ENCODE measurements at regions not wholly inside any gene's neighbourhood (a gene's known extent, or its start where the extent isn't known, plus 50 kb on each side); places are given as distances from the start of the nearest gene placed in this dataset.

- peaks cover 2% of the 10 kb centered on the region for H3K36me3 Mint-ChIP-seq (ENCODE audit: unreplicated experiment)
- peak; percentile 53 for TF ChIP-seq CTCF (IDR thresholded peaks at IDR 0.05)
- peaks cover 5% of the 10 kb centered on the region for H3K9me3 Mint-ChIP-seq (ENCODE audit: unreplicated experiment)
- no peak overlapping the region for H3K27ac Mint-ChIP-seq (ENCODE audit: unreplicated experiment)
- H3K4me3 Mint-ChIP-seq (ENCODE audit: unreplicated experiment): no peak overlapping the region
- H3K27me3 Mint-ChIP-seq (ENCODE audit: unreplicated experiment): peaks cover 7% of the 10 kb centered on the region
- no peaks in the 10 kb centered on the region for H3K4me1 Mint-ChIP-seq (ENCODE audit: unreplicated experiment)
- DNase-seq (ENCODE audit: extremely low spot score, unreplicated experiment): no peak
Observed at GRCh38 chr4:14254252-14254651, 626.7 kb upstream of the BOD1L1 start.

- no peak for TF ChIP-seq CTCF (IDR thresholded peaks at IDR 0.05)
- no peak overlapping the region for H3K4me3 Mint-ChIP-seq (ENCODE audit: unreplicated experiment)
- DNase-seq (ENCODE audit: extremely low spot score, unreplicated experiment): no peak
- H3K36me3 Mint-ChIP-seq (ENCODE audit: unreplicated experiment): peaks cover 2% of the 10 kb centered on the region
- peaks cover 5% of the 10 kb centered on the region for H3K9me3 Mint-ChIP-seq (ENCODE audit: unreplicated experiment)
- H3K27me3 Mint-ChIP-seq (ENCODE audit: unreplicated experiment): peaks cover 8% of the 10 kb centered on the region
- peaks cover 3% of the 10 kb centered on the region for H3K4me1 Mint-ChIP-seq (ENCODE audit: unreplicated experiment)
- no peak overlapping the region for H3K27ac Mint-ChIP-seq (ENCODE audit: unreplicated experiment)
Observed at GRCh38 chr4:14254926-14255325, 627.4 kb upstream of the BOD1L1 start.

DNA sequence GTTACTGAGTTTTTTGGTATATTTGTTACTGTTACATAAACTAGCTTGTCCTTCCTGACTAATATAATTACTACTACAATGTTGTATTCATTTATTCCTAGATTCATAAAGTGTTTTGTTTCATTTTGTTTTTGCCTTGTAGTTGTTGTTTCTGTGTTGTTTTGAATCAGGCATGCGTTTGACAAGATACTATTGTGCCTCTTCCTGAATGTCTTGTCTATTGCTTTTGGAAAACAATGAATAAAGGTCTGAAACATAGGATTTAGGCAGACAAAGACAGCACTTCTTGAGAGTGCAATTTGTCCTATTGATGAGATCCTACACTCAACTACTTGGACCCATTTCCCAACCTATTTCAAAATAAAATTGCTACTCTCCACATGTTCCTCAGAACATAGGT, 630.4 kb upstream of the BOD1L1 start:
- no peak overlapping the region for H3K27ac Mint-ChIP-seq (ENCODE audit: unreplicated experiment)
- peaks cover 9% of the 10 kb centered on the region for H3K4me1 Mint-ChIP-seq (ENCODE audit: unreplicated experiment)
- H3K27me3 Mint-ChIP-seq (ENCODE audit: unreplicated experiment): peaks cover 8% of the 10 kb centered on the region
- DNase-seq (ENCODE audit: extremely low spot score, unreplicated experiment): no peak
- TF ChIP-seq CTCF (IDR thresholded peaks at IDR 0.05): no peak
- no peak overlapping the region for H3K4me3 Mint-ChIP-seq (ENCODE audit: unreplicated experiment)
- H3K9me3 Mint-ChIP-seq (ENCODE audit: unreplicated experiment): peaks cover 9% of the 10 kb centered on the region
- H3K36me3 Mint-ChIP-seq (ENCODE audit: unreplicated experiment): peaks cover under 1% of the 10 kb centered on the region

- DNase-seq (ENCODE audit: extremely low spot score, unreplicated experiment): no peak
- Mint-ChIP-seq H3K27ac (ENCODE audit: unreplicated experiment) (no peak overlapping the region), H3K9me3 (ENCODE audit: unreplicated experiment) (peaks cover 7% of the 10 kb centered on the region), H3K4me1 (ENCODE audit: unreplicated experiment) (peaks cover 9% of the 10 kb centered on the region), H3K36me3 (ENCODE audit: unreplicated experiment) (no peaks in the 10 kb centered on the region), H3K4me3 (ENCODE audit: unreplicated experiment) (no peak overlapping the region), H3K27me3 (ENCODE audit: unreplicated experiment) (peaks cover 8% of the 10 kb centered on the region)
- TF ChIP-seq CTCF (IDR thresholded peaks at IDR 0.05): no peak
Observed at GRCh38 chr4:14259936-14260335, 632.4 kb upstream of the BOD1L1 start.

- no peak for DNase-seq (ENCODE audit: extremely low spot score, unreplicated experiment)
- H3K27ac Mint-ChIP-seq (ENCODE audit: unreplicated experiment): no peak overlapping the region
- no peaks in the 10 kb centered on the region for H3K36me3 Mint-ChIP-seq (ENCODE audit: unreplicated experiment)
- H3K4me3 Mint-ChIP-seq (ENCODE audit: unreplicated experiment): no peak overlapping the region
- H3K27me3 Mint-ChIP-seq (ENCODE audit: unreplicated experiment): peaks cover 8% of the 10 kb centered on the region
- no peak for TF ChIP-seq CTCF (IDR thresholded peaks at IDR 0.05)
- peaks cover 9% of the 10 kb centered on the region for H3K4me1 Mint-ChIP-seq (ENCODE audit: unreplicated experiment)
- peaks cover 7% of the 10 kb centered on the region for H3K9me3 Mint-ChIP-seq (ENCODE audit: unreplicated experiment)
Observed at GRCh38 chr4:14260591-14260990, 633.1 kb upstream of the BOD1L1 start.
